ENCODE measurements at regions not wholly inside any gene's neighbourhood (a gene's known extent, or its start where the extent isn't known, plus 50 kb on each side); places are given as distances from the start of the nearest gene placed in this dataset.

- Histone ChIP-seq H2AFZ (no peak overlapping the region), H3K79me2 (replicated peaks; ENCODE audit: insufficient read depth) (no peaks in the 10 kb centered on the region), H3K36me3 (ENCODE audit: insufficient read depth) (no peaks in the 10 kb centered on the region), H4K20me1 (replicated peaks; ENCODE audit: insufficient read depth) (no peaks in the 10 kb centered on the region), H3K27me3 (ENCODE audit: insufficient read depth) (no peaks in the 10 kb centered on the region), H3K27ac (ENCODE audit: low read depth) (no peak overlapping the region), H3K4me1 (ENCODE audit: insufficient read depth) (no peaks in the 10 kb centered on the region), H3K4me3 (no peak overlapping the region), H3F3A (replicated peaks; ENCODE audit: low read depth) (no peaks in the 10 kb centered on the region), H3K4me2 (no peak overlapping the region), H3K9me2 (ENCODE audit: insufficient read depth) (no peaks in the 10 kb centered on the region)
- TF ChIP-seq CREB1 (CRISPR knock-in tag; IDR thresholded peaks at IDR 0.05; ENCODE audit: low read depth), result no peak
- no peak for TF ChIP-seq ZNF114 (CRISPR knock-in tag; IDR thresholded peaks at IDR 0.05)
- TF ChIP-seq ETS1 (IDR thresholded peaks at IDR 0.05), result no peak
- TF ChIP-seq EZH2phosphoT487 (IDR thresholded peaks at IDR 0.05; ENCODE audit: unreplicated experiment), result no peak
- no peak for TF ChIP-seq NANOG (IDR thresholded peaks at IDR 0.05; ENCODE audit: borderline replicate concordance)
- no peak for TF ChIP-seq ZNF462 (CRISPR knock-in tag; IDR thresholded peaks at IDR 0.05)
- TF ChIP-seq CTCF (conservative IDR thresholded peaks at IDR 0.05; ENCODE audit: low read depth in 2 of 2), result no peak
- TF ChIP-seq JUNB (IDR thresholded peaks at IDR 0.05; ENCODE audit: unreplicated experiment), result no peak
- no peak for TF ChIP-seq POLR2AphosphoS5 (IDR thresholded peaks at IDR 0.05; ENCODE audit: low read depth)
- no peak for TF ChIP-seq STAT1 (IDR thresholded peaks at IDR 0.05; ENCODE audit: unreplicated experiment)
- TF ChIP-seq REST (IDR thresholded peaks at IDR 0.05; ENCODE audit: unreplicated experiment), result no peak
- TF ChIP-seq ZNF331 (CRISPR knock-in tag; IDR thresholded peaks at IDR 0.05; ENCODE audit: low read depth), result no peak
- no peak for TF ChIP-seq EZH2 (IDR thresholded peaks at IDR 0.05; ENCODE audit: low read depth, unreplicated experiment)
- Mint-ChIP-seq H3K4me1 (no peaks in the 10 kb centered on the region), H3K27ac (no peak overlapping the region), H3K36me3 (ENCODE audit: low read depth) (no peaks in the 10 kb centered on the region), H3K9me3 (peaks cover 4% of the 10 kb centered on the region; the same call in 1 of the 3 replicates), H3K27me3 (ENCODE audit: insufficient read depth, low read depth, poor library complexity) (no peaks in the 10 kb centered on the region), H3K4me3 (no peak overlapping the region)
- DNase-seq (ENCODE audit: low spot score), result no peak
- no peak for ATAC-seq
These were observed 381.1 kb upstream of the ADAMTS16 start for GRCh38 chr5:4758996-4759395.

Data from GM23338 (cell line).